GM19455 (cell line): ENCODE measurements at regions not wholly inside any gene's neighbourhood (a gene's known extent, or its start where the extent isn't known, plus 50 kb on each side); places are given as distances from the start of the nearest gene placed in this dataset.

Experiments used
- ATAC-seq: cut with Tn5 transposase; IDR thresholded peaks from one replicate; pipeline ENCODE4 v1.9.1; 2021; ENCODE audit not compliant: unreplicated experiment

GRCh38 chr11:15725246-15725645 is 610.5 kb downstream of the INSC start:
- ATAC-seq: no peak

- no peak for ATAC-seq
Observed at GRCh38 chr11:15726221-15726746, 611.6 kb downstream of the INSC start.

DNA sequence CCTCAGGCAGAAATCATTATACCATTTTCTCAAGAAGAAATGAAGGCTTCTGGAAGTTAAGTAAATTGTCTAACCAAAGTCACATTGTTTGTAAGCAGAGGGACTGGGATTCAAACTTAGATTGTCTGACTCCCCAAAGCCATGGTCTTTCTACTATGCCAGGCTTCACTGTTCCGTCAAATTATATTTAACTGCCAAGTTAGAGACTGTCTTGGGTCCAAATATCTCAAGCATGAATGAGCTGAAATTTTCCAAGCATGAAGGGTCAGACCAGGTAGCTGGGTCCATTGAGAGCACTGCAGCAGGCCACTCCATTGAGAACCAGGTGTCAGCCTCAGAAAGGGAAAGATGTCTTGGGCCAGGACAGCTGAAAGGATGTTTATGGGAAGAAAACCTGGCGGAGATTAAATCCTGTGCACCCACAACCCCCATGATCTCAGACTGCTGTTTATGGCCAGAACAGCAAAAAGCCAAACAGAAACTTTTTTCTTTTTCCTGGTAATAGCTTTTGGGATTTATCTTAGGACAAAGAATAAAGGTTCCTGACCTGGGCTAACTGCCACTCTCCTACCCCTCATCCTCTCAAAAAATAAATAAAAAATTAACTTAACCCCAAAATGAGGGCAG is 612.3 kb downstream of the INSC start:
- no peak for ATAC-seq

- no peak for ATAC-seq
Observed at GRCh38 chr11:15727520-15727914, 612.8 kb downstream of the INSC start.

- no peak for ATAC-seq
Observed at GRCh38 chr11:15728207-15728606, 613.5 kb downstream of the INSC start.

DNA sequence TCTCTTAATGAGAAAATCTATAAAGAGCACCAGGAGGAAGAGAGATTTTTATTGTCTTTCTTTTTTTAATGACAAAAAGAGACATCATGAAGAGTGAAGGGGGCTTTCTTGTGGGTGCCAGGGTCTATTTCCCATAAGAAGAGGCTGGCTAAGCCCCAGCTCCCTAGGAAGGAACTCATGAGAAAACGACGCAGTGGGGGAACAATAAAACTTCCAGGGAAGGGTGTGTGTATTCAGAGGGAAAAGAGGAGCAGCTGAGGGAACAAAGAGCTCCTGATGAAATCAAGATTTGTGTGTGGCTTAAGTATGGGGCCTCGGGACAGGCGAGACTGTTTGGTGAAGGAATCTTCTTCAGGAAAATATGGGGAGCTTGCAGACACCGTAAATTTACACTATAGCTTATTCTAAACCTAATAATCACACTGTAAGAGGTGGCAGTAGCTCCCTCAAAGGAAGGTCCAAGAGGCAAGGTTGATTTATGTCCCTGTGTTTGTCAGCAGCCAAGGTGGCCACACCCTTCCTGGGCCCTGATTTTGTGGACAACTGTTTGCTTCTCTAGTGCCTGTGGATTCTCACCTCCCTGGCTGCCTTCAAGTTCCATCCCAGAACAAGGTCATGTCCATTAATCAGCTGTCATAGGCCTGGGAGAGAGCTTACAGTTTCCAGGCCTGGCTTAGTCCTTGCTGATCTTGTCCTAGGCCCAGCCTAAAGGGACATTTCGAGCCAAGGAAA is 615.7 kb downstream of the INSC start:
- no peak for ATAC-seq

- ATAC-seq: no peak
Observed at GRCh38 chr11:15730995-15731385, 616.3 kb downstream of the INSC start.

DNA sequence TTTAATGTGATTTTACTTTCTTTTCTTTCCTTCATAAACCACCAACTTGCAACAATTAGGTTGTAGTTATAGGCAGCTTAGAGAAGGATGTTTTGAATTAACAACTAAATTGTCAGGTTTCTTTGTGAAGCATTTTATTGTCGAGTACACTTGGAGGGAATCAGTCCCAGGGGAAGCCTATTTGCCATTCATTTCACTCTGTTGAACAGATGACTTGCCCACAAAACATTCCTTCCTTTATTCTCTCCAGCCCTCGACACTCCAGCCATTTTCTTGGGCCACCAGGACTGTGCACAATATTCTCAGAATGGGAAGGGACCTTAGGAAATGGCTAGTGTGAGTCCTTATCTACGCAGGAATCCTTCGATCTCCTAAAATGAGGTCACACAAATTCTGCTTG is 620.6 kb downstream of the SOX6 start:
- no peak for ATAC-seq

DNA sequence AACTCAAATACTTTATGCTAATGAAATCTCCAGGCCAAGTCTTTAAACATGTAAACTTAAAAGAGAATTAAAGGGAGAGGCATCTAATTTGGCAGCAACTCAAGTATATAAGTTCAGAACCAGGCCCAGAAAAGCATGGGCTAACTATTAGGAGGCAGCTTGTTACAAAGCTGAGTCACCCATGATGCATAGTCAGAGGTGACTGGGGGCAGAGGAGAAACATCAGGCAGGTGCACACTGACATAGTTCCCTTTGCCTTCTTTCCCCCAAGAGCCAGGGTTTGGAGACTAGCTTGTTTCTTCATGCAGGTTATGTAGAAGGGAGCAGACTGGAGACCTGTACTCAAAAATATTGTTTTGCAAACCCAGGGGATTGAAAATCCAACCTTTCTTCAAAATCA is 619.0 kb downstream of the SOX6 start:
- ATAC-seq: no peak

DNA sequence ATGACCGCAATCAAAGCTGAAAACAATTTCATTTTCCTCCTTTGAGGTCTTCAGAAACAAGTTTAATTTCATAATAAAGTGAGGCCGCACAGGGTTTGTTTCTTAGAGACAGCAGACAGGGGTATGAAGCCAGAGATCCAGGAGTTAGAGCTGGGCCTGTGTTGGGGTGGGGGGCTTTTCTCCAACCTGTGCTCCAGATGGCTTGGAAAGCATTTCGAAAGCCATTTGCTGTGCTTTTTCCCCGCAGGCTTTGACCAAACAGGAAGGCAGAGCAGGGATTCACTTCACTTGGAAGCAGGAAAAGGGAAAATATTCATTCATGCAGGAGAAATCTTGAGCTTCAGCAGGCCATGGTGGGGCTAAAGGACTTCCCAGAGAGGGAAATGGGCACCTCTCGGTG is 617.4 kb downstream of the SOX6 start:
- ATAC-seq: no peak

GRCh38 chr11:15742626-15743519 is 613.5 kb downstream of the SOX6 start:
- ATAC-seq: no peak

GRCh38 chr11:15744693-15745092 is 611.7 kb downstream of the SOX6 start:
- ATAC-seq: no peak

GRCh38 chr11:15745266-15745665 is 611.1 kb downstream of the SOX6 start:
- ATAC-seq: no peak

GRCh38 chr11:15747671-15748070 is 608.7 kb downstream of the SOX6 start:
- ATAC-seq: no peak

GRCh38 chr11:15748132-15748531 is 608.2 kb downstream of the SOX6 start:
- ATAC-seq: no peak

DNA sequence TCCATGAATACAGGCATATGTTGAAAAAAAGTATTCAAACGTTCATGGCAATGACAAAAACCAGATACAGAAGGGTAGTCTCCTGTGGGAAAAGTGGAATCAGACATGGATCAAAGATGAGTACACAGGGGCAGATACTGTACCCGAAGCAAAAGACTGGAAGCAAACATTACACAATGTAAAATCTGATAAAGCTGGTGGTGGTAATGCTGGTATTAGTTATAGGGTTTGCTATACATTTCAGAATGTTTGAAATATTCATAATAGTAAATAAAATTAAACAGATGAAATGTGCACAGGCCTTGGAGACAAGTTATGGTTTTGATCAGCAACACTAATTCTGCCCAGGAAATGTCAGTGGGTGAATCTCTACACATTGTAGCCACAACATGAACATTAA is 607.6 kb downstream of the SOX6 start:
- ATAC-seq: no peak

- no peak for ATAC-seq
Observed at GRCh38 chr11:15750535-15751308, 605.6 kb downstream of the SOX6 start.

DNA sequence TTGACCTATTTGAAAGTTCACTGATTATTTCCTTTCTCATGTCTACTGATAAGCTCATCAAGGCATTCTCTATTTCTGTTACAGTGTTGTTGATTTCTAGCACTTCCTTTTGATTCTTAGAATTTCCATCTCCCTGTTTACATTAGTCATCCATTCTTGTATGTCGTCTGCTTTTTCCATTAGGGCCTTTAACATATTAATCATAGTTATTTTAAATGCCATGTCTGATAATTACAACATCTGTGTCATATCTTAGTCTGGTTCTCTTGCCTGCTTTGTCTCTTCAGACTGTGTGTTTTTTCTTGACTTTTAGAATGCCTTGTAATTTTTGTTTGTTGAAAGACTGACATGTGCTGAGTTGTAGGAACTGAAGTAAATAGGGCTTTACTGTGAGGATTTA is 602.1 kb downstream of the SOX6 start:
- ATAC-seq: no peak

DNA sequence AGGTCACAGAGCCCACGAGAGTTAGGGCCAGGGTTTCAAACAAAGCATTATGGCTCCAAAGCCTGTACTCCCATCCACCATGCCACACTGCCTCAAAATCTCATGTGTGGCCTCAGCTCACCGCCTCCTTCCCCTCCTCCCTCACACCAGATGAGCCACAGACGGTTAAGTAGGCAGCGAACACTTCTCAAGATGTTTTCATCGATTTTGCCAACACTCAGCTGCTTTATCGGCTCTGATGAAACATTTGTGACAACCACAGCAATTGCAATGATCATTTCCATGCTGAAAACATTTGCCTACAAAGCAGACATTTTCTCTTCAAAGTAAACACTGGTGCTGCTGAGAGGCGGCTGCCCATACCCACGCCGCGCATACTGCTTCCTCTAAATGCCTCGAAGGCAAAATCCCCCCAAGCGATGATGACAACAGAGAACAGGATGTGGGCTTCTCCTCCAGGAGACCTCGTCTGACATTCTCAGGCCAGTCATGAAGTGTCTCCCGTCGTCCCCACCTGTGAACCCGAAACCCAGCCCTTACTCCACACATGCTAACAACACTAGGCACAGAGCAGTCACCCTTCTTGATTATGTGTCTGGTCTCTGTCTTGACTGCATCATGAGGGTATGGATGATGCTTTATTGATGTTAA is 599.2 kb downstream of the SOX6 start:
- ATAC-seq: no peak

GRCh38 chr11:15758857-15759465 is 597.4 kb downstream of the SOX6 start:
- no peak for ATAC-seq
